Hypothalamus (tissue), 51 donors: ENCODE measurements at regions not wholly inside any gene's neighbourhood (a gene's known extent, or its start where the extent isn't known, plus 50 kb on each side); places are given as distances from the start of the nearest gene placed in this dataset.

Experiments
- DNase-seq, 51 donors: peaks; one replicate each; lab custom pipeline; 2025; lab: John Stamatoyannopoulos, UW

DNA sequence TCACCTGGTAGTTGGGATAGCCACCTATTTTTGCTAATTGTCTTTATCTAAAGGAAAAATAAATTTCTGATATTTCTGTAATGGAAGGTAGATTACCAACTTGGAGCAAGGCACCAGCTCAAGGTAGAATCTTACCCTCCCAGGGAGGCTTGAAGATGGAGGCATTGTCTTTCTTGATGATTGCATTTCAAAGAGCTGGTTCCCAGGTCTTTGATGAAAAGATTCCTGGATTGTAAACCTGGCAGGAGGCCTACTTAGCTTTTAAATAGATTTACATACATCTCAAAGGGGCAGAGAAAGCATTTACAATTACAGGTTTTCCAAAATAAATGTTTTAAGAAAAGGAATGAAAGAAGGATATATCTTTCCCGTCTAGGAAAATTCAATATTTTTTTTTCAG lies 729.2 kb downstream of the LRFN5 start:
- no peak for DNase-seq

DNA sequence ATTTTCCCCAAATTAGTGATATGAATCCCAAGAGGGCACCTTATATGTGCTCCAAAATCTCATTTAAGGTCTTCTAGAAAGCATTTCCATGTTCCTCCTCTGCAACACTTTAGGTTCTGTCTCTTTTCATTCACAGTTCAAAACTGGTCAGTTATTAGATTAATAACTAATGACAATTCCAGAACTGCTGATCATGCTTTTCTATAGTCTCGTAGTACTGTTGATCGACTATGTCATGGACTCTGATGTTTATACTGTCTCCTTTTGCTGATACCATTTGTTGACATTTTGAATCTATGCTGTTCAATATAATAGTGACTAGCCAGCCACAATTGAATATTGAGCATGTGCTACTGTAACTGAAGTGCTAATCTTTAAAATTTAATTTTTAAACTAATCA lies 728.3 kb downstream of the LRFN5 start:
- no peak for DNase-seq

DNA sequence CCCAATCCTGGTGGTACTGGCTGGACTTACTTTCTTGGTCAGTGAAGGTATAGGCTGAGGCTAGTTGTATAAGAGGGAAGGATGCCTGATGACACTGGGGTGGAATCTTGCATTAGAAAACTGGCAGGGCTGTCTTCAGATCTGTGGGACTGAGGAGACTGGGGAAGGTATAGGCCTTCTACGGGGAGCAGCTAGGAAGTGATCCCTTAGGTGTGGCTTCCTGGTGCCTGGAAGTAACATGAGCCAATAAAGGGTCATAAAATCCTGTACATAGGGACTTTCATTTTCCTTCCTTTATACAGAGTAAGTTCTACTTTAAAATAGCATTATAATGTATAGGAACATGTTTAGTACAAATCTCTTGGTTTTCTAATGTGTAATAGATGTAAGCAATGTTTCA lies 716.8 kb downstream of the LRFN5 start:
- no peak for DNase-seq

DNA sequence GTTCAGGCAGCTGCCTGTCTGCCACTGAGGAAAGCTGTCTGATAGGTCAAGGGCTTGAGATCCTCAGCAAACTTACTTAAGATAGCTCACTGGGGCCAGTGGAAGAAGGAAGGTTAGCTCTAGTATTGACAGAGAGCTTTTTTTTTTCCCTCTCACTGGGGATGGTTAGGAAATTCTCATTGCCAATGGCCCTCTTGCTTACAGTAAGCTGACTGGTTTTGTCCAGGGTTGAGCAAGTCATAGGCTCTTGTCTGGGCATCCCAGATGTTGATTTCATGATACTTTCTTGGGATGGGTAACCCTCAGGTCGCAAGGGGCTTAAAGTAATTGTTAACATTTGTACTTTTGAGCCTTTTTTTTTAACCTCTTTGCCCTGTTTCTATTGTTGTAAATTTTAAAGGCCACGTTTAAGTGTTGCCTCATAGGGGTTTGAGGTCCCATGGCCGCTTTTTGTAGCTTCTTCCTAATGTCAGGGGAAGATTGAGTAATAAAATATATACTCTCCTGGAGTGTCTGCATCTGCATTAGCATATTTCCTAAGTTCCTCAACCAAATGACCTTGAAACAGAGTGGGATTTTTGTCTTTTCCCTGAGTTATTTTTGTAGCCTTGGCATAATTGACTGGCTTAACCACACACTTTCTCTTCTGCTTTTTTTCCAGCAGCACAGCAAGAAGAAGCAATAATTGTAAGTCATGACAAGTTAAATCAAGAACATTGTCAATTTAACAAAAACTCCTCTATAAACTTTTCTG lies 716.0 kb downstream of the LRFN5 start:
- DNase-seq, result no peak

DNA sequence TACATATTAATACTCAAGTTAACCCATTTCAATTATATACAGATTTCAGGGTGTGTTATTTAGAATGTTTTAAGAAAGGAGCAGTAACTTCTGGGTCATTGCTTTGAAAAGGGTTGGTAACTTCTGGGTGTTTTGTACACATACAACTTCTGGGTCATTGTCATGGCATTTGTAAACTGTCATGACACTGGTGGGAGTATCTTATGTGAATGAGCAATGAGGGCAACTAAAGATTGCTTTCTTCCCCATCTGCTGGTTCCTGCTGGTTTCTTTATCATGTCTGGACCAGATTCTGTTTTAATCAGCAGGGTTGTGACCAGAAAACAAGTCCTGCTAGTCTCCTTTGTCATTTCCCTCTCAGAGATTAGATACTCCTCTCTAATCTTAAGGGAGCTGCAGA lies 713.3 kb downstream of the LRFN5 start:
- DNase-seq, result no peak

DNA sequence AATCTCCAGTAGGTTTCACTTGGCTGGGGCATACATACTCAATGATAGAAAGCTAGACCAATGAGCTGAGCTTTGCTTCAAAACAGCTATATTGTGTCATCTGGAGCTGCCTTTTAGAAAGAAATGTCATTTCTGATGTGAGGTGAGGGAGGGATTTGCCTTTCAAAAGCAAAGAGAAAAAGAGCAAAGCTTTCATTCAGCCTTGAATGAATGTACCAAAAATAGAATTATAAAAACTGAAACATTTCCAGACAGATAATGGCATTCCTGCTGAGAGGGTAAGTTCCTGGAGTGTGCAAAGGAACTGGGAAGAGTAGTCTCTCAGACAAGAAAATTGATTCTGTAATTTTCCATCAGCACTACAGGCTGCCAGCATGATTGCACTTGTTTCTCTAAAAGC lies 710.0 kb downstream of the LRFN5 start:
- peak in 2 of 51 donors; percentile 0 to 16 for DNase-seq

DNA sequence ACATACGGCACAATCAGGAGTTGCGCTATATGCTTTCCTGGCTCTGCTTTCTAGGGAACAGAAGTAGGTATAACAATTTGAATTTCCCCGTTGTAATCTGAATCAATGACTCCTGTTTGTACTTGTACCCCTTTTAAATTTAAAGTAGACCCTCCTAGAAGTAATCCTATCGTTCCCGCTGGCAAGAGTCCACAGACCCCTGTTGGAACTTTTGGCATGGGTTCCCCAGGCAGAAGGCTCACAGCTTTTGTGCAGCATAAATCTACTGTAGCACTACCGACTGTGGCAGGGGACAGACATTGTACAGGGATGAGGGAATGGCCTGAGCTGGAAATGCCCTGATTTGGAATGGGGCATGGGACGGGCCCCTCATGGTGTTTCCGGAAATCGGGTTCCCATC lies 705.2 kb downstream of the LRFN5 start:
- no peak for DNase-seq

DNA sequence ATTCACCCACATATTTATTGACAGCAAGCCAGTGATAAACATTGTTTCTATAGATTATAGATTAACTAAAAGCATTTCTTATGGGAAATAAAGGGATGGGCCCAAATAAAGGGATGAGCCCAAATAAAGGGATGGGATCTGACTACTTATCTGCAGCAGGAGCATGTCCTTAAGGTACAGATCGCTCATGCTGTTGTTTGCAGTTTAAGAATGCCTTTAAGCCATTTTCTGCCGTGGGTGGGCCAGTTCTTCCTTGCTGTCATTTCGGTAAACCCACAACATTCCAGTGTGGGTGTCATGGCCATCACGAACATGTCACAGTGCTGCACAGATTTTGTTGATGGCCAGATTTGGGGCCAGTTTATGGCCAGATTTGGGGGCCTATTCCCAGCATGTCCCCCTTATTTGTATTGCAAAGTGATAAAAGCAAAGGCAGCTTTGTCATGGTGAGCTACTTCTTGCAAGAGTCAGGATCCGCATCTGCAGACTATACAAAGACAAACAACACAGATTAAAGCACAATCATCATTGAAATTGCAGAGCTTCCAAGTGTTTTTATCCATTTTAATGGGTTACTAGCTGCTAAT lies 700.7 kb downstream of the LRFN5 start:
- no peak for DNase-seq

DNA sequence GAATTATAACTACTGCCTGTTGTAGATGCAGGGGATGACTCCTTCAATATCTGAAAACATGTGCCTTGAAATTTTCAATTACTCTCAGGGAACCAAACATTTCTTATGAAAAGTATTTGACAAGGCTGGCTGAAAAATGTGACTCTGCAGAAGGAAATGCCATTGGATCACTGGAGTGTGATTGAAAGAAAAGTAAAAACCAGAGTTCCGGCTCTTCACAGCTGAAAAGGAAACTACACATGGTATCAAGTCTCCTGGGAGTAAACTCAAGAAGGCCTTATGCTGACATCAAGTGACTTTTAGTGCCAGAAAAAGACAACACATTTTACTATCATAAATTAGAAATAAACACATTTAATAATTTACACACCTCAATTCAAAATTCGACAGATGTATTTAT lies 693.0 kb downstream of the LRFN5 start:
- DNase-seq, result no peak

DNA sequence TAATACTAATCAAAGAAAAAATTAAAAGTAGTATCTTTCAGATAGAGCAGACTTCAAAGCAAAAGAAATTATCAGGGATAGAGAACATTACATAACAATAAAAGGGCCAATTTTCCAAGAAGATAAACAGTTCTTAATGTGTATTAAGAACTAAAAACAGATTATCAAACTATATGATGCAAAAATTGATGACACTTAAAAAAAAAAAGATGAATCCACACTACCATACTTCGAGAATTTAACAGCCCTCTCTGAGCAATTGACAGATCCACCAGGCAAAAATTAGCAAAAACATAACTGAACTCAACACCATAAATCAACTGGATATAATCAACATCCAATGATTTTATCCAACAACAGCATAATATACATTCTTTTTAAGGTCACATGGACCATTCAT lies 686.5 kb downstream of the LRFN5 start:
- no peak for DNase-seq

DNA sequence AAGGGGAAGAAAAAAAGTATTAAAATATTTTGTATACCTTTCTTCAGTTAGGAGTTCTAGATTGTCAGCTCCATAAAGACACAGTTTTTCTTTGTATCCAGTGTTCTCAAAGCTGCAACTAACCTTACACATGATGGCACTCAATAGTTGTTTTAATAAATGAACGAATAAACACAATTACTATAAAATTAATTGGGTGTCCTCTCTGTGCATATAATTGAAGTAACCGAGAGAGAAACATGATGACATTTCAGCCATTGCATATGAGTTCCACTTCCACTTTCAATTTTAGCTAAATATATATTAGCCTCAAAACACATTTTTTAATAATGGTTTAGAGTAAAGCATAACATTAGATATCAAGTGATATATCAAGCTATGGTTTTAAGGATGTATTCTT lies 671.2 kb downstream of the LRFN5 start:
- DNase-seq, result no peak

DNA sequence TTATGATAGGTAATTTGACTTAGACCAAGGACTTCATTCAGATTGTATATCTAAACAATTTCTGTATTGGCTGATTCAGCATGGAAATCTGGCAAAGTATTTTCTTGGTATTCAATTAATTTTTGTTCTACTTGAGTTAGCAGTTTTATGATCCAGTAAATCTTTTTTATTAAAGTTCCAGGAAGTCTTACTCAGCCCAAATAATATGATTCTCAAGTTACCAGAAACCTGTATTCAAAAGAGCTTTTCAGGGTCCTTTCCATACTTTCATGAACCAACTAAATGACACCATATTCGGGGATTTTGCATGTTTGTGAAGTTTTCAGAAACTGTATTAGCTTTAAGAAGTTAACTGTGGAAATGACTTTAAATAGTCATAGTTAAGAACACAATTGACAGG lies 662.6 kb downstream of the LRFN5 start:
- DNase-seq, result no peak

DNA sequence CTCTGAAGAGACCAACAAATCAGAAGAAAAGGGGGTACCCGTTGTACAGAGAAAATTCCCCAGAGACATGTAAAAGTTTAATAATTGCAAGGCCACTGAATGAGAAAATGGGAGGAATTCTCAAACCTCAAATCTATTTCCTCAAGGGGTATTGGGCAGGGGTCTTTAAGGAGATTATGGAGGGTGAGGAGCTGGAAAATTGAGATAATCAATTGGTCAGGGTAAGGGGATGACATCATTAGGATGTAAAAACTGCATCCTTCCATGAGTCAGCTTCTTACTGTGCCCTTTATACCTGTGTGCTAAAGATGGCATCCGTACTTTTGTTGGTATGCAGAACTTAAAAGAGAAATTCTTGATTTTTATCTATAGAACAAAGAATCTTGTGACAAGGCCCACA lies 641.5 kb downstream of the LRFN5 start:
- DNase-seq, result no peak

DNA sequence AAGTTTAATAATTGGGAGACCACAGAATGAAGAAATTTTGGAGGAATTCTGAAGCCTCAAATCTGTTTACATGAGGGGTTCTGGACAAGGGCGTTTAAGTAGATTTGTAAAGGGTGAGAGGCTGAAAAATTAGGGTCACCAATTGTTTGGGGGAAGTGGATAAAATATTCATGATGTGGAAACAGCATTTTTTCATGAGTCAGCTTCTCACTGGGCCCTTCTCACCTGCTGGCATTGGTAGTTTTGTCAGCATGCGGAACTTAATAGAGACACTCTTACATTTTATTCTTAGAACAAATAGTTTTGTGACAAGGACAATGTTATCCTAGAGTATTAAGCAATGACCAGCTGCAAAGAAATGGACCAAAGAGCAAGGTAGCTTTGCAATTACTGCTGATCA lies 634.4 kb downstream of the LRFN5 start:
- DNase-seq, result no peak

DNA sequence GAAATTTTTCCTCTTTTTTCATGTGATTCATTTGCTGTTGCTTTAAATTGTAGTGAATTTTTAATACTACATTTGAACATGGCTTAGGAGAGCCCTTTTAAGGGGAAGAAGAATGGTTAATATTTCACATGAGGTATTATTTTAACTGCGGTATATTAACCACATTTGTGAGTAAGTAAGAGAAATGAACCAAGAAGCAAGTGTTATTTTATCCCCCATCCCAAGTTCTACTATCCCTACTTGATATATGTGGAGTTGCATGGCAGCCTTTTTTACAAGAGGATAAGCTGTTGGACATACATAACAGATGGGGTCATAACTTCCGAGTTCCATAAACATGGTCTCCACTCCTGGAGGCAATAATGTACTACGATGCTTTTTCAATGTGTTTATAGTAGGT lies 623.3 kb downstream of the LRFN5 start:
- DNase-seq, result no peak

DNA sequence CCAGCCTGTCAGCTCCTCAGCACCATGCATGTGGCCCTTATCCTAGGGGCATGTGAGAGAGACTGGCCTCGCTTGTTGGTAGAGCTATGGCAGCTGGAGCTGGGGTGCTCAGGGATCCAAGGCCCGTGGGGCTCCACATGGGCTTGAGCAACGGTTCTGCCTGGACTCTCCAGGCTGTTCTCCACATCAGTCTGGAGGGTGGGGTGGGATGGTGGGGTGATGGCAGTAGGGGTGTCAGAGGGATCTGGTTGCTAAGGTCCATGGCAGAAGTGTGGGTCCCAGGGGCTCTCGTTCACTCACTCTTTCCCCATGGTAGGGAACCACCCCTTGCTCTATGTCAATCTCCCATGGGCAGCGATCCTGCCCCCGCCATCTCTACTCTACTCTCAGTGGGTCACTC lies 622.6 kb downstream of the LRFN5 start:
- no peak for DNase-seq

DNA sequence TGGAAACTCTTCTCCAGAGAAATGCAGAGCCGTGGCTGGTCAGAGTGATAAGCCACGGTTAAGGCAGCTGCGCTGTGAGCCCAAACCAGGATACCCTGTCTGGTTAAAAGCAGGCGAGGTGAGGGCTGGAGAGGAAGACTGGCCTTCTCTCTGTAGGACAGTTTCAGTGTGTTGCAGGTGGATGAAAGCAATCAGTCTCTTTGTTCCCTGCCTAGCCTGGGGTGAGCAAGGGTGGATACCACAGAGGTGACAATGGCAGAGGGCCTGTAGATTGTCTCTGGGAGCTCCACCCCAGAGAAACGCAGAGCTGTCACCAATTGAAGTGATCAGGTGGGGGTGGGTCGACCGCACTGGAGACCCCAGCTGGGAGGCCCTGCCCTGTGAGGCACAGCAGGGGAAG lies 621.9 kb downstream of the LRFN5 start:
- no peak for DNase-seq

DNA sequence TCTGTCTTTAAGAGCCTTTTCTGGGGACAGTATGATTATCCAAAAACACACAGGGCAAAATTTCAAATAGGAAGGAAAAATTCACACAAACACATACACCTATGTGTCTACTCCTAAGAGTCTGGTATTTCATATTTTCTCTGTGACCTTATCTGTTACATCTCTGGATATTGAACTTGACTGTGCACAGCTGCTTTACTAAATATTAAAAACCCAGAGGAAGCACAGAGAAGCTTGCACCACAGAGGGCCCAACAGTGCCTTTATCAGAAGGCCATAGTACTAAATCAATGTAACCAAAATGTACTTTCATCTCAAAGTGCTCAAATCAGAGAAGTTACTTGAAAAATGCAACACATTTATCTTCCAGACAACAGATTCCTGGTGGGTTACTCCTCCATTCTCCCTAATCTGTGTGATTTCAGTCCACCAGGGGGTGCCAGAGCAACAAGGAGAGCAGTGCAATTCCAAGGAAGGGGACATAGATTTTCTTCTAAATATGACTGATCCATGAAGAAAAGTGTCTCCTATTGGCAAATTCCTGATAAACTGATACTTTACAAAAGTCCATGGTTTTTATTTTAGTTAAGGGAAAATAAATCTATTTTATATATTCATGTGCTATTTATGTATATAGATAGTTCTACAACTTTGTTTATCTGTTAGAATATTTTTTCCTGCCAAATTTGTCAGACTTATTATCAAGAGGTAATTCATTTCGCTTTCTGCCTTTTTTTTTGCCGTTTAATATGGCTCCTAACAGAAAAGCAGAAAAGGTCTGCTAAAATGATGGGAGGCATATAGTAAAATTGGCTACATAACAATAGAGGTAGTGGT lies 617.6 kb downstream of the LRFN5 start:
- DNase-seq, result peak in 33 of 51 donors; percentile 1 to 72 (median 29)

DNA sequence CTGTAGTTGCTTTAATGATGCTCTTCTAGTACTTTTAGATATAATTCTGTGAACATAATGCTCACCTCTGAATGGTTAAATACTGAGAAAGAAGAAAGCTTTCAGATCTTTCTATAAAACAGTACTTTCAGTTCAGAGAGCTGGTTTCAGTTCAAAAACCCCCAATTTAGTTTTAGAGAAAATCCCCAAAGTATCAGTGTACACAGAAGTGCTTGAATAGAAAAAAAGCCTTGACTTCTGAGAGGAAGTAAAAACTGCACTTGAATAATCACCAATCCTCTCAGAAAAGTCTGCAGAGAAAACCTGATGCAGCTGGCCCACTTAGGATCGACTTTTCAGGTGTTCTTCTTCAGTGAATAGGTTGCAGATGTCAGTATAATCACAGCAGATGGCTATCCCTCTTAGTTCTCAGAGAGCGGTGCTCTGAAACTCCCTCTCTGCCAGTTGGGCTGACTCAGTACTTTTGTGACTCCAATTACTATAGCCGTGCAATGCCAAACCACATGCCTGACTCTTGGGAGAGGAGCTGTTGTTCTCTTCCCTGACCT lies 616.3 kb downstream of the LRFN5 start:
- peak in 6 of 51 donors; percentile 0 to 34 (median 6) for DNase-seq

DNA sequence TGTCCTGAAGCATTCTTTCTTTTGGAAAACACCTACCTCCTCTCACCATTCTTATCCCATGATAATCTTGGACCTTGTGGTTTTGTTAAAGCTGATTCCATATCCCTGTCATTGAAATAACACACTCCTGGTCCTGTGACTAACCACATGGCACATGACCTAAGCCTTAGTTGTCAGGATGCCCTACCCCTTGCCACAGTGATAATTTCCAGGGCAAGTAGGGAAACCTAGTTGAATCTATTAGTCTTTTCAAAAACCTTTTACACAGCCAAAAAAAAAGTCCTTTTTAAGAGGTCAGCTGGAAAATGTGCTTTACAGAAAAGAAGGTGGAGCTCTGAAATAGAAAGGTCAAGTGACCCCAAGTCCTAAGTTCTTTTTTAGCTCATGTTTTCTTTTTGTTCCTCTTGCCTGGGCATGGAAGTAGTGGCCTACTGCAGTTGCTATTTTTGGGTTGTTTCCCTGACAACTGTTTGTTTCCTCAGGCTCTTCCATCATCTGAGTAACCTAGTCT lies 608.4 kb downstream of the LRFN5 start:
- DNase-seq, result no peak

DNA sequence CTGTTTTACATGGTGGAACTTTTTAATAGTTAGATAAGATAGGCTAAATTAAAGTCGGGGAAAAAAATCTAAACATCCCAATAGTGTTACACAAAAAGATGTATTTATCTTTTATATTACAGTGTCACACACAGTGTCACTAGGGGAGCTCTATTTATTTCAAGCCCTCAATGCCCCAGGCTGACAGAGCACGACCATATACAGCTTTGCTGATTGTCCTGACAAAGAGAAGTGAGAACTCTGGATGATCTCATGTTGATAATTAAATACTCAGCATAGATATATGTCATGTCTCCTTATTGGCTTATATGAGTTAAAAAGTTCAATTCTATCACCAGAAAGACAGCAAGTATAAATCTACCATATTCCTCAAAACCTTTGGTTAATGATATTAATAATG lies 594.3 kb downstream of the LRFN5 start:
- no peak for DNase-seq
